Neural cell (in vitro differentiated cells): ENCODE measurements at regions not wholly inside any gene's neighbourhood (a gene's known extent, or its start where the extent isn't known, plus 50 kb on each side); places are given as distances from the start of the nearest gene placed in this dataset.

ENCODE experiments used
- H2AFZ ChIP-seq: fragments of 200-600, 300-800 bp; sonication (generic), shearing (Covaris generic); 2 replicates; pipeline ENCODE4 v1.6.0; 2014; ENCODE audit warnings: low read depth, mild to moderate bottlenecking, antibody characterized with exemption, low read length, moderate library complexity
- H3F3A ChIP-seq: fragments of 200-600 bp; shearing (Covaris generic); 2 replicates; pipeline ENCODE4 v1.6.1; 2016; ENCODE audit warnings: mild to moderate bottlenecking, moderate library complexity, mixed read lengths, antibody characterized with exemption, low read length; ENCODE audit not compliant: insufficient read depth, poor library complexity, severe bottlenecking
- H3K27ac ChIP-seq: fragments of 200-600, 300-800 bp; sonication (generic), shearing (Covaris generic); 2 replicates; pipeline ENCODE4 v1.5.1; 2014; ENCODE audit warnings: mild to moderate bottlenecking, low read length, moderate library complexity
- H3K27me3 ChIP-seq: fragments of 300-800, 200-600 bp; sonication (generic), shearing (Covaris generic); 2 replicates; pipeline ENCODE4 v1.6.0; 2014; ENCODE audit warnings: mild to moderate bottlenecking, low read depth, low read length, moderate library complexity; ENCODE audit not compliant: insufficient read depth
- H3K36me3 ChIP-seq: fragments of 300-800, 200-600 bp; sonication (generic), shearing (Covaris generic); 2 replicates; pipeline ENCODE4 v1.5.1; 2014; ENCODE audit warnings: mild to moderate bottlenecking, antibody characterized with exemption, low read length, moderate library complexity; ENCODE audit not compliant: insufficient read depth
- H3K4me2 ChIP-seq: fragments of 300-800, 200-600 bp; sonication (generic), shearing (Covaris generic); 2 replicates; pipeline ENCODE4 v1.6.0; 2014; ENCODE audit warnings: mild to moderate bottlenecking, low read length
- H3K4me3 ChIP-seq: fragments of 300-800, 200-600 bp; sonication (generic), shearing (Covaris generic); 2 replicates; pipeline ENCODE4 v1.5.1; 2014; ENCODE audit warnings: mild to moderate bottlenecking, low read length, moderate library complexity
- H3K79me2 ChIP-seq: fragments of 200-600 bp; shearing (Covaris generic); replicated peaks from 2 replicates; pipeline ENCODE4 v1.6.0; 2014; ENCODE audit warnings: mild to moderate bottlenecking, low read length, moderate library complexity; ENCODE audit not compliant: insufficient read depth
- H3K9ac ChIP-seq: fragments of 300-800, 200-600 bp; sonication (generic), shearing (Covaris generic); 2 replicates; pipeline ENCODE4 v1.6.1; 2016; ENCODE audit warnings: mild to moderate bottlenecking, low read length, mixed read lengths
- H3K9me2 ChIP-seq: fragments of 200-600 bp; shearing (Covaris generic); 2 replicates; pipeline ENCODE4 v1.6.1; 2016; ENCODE audit warnings: mild to moderate bottlenecking, low read length, mixed read lengths; ENCODE audit not compliant: insufficient read depth
- H3K9me3 ChIP-seq: fragments of 200-600, 300-800 bp; sonication (generic), shearing (Covaris generic); 2 replicates; pipeline ENCODE4 v1.6.1; 2016; ENCODE audit warnings: mild to moderate bottlenecking, mixed run types, low read length, moderate library complexity, mixed read lengths
- H4K20me1 ChIP-seq: fragments of 200-600 bp; shearing (Covaris generic); 2 replicates; pipeline ENCODE4 v1.6.1; 2016; ENCODE audit warnings: mild to moderate bottlenecking, mixed run types; ENCODE audit not compliant: insufficient read depth
- EP300 ChIP-seq: fragments of 450-650 bp; conservative IDR thresholded peaks from 2 replicates; pipeline ENCODE4 v1.6.1; 2014; ENCODE audit warnings: antibody characterized with exemption, mild to moderate bottlenecking, moderate library complexity; ENCODE audit not compliant: poor library complexity, severe bottlenecking
- EZH2 ChIP-seq: fragments of 200-600, 300-800 bp; shearing (Covaris generic), sonication (generic); IDR thresholded peaks from 2 replicates; pipeline ENCODE4 v1.6.1; 2014; ENCODE audit warnings: antibody characterized with exemption, low read length, borderline replicate concordance, mild to moderate bottlenecking; ENCODE audit not compliant: insufficient read depth, poor library complexity, severe bottlenecking
- MXI1 ChIP-seq: fragments of 450-650 bp; conservative IDR thresholded peaks from 2 replicates; pipeline ENCODE4 v1.6.1; 2014; ENCODE audit warnings: antibody characterized with exemption, mild to moderate bottlenecking; ENCODE audit not compliant: poor library complexity, severe bottlenecking
- POLR2AphosphoS5 ChIP-seq: IDR thresholded peaks from 2 replicates; pipeline ENCODE4 v1.6.1; 2012
- RAD21 ChIP-seq: fragments of 450-650 bp; conservative IDR thresholded peaks from 2 replicates; pipeline ENCODE4 v1.6.1; 2014; ENCODE audit warnings: antibody characterized with exemption, mild to moderate bottlenecking, moderate library complexity
- SMC3 ChIP-seq: fragments of 450-650 bp; conservative IDR thresholded peaks from 2 replicates; pipeline ENCODE4 v1.6.1; 2014; ENCODE audit warnings: antibody characterized with exemption, mild to moderate bottlenecking, moderate library complexity; ENCODE audit not compliant: poor library complexity
- TAF1 ChIP-seq: IDR thresholded peaks from 2 replicates; pipeline ENCODE4 v1.6.1; 2012; ENCODE audit warnings: low read depth
- TF ChIP-seq, protein P1 (sequence below): fragments of 450-650 bp; IDR thresholded peaks from 2 replicates; pipeline ENCODE4 v1.5.1; 2014; ENCODE audit warnings: antibody characterized with exemption, mild to moderate bottlenecking, moderate library complexity; ENCODE audit not compliant: poor library complexity, severe bottlenecking
- TF ChIP-seq, protein P2 (sequence below): IDR thresholded peaks from 2 replicates; pipeline ENCODE4 v1.6.1; 2012; ENCODE audit warnings: borderline replicate concordance

DNA sequence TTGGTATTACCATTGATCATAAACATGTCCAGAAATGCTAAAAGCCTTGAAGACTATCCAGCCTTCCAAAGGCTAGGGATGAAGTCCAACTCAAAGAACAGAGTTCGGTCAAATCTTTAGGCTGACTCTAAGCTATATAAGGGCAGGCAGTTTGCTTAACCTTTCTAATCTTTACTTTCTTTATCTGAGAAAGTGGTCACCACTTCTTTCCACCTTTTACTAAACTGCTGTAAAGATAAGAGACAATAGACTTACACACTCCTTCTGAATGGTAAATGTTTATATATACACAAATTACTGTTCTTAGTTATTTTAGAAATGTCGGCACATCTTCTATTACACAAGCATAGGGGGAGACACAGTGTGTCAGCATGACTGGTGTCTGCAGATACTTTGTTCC is 100.4 kb downstream of the NREP start:
- no peak overlapping the region for H3K27ac ChIP-seq
- H2AFZ ChIP-seq, result no peak overlapping the region
- no peaks in the 10 kb centered on the region for H3F3A ChIP-seq
- H3K9me2 ChIP-seq, result no peaks in the 10 kb centered on the region
- H4K20me1 ChIP-seq, result no peaks in the 10 kb centered on the region
- H3K9me3 ChIP-seq, result peaks cover 4% of the 10 kb centered on the region
- H3K27me3 ChIP-seq, result no peaks in the 10 kb centered on the region
- H3K4me3 ChIP-seq, result no peak overlapping the region
- H3K79me2 ChIP-seq, result no peaks in the 10 kb centered on the region
- TF ChIP-seq EP300 (no peak), RAD21 (no peak), POLR2AphosphoS5 (no peak), SMC3 (no peak), TAF1 (no peak), MXI1 (no peak), EZH2 (no peak)
- TF ChIP-seq, protein P1, sequence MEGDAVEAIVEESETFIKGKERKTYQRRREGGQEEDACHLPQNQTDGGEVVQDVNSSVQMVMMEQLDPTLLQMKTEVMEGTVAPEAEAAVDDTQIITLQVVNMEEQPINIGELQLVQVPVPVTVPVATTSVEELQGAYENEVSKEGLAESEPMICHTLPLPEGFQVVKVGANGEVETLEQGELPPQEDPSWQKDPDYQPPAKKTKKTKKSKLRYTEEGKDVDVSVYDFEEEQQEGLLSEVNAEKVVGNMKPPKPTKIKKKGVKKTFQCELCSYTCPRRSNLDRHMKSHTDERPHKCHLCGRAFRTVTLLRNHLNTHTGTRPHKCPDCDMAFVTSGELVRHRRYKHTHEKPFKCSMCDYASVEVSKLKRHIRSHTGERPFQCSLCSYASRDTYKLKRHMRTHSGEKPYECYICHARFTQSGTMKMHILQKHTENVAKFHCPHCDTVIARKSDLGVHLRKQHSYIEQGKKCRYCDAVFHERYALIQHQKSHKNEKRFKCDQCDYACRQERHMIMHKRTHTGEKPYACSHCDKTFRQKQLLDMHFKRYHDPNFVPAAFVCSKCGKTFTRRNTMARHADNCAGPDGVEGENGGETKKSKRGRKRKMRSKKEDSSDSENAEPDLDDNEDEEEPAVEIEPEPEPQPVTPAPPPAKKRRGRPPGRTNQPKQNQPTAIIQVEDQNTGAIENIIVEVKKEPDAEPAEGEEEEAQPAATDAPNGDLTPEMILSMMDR, result no peak
- TF ChIP-seq, protein P2, sequence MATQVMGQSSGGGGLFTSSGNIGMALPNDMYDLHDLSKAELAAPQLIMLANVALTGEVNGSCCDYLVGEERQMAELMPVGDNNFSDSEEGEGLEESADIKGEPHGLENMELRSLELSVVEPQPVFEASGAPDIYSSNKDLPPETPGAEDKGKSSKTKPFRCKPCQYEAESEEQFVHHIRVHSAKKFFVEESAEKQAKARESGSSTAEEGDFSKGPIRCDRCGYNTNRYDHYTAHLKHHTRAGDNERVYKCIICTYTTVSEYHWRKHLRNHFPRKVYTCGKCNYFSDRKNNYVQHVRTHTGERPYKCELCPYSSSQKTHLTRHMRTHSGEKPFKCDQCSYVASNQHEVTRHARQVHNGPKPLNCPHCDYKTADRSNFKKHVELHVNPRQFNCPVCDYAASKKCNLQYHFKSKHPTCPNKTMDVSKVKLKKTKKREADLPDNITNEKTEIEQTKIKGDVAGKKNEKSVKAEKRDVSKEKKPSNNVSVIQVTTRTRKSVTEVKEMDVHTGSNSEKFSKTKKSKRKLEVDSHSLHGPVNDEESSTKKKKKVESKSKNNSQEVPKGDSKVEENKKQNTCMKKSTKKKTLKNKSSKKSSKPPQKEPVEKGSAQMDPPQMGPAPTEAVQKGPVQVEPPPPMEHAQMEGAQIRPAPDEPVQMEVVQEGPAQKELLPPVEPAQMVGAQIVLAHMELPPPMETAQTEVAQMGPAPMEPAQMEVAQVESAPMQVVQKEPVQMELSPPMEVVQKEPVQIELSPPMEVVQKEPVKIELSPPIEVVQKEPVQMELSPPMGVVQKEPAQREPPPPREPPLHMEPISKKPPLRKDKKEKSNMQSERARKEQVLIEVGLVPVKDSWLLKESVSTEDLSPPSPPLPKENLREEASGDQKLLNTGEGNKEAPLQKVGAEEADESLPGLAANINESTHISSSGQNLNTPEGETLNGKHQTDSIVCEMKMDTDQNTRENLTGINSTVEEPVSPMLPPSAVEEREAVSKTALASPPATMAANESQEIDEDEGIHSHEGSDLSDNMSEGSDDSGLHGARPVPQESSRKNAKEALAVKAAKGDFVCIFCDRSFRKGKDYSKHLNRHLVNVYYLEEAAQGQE, result no peak
- no peak overlapping the region for H3K9ac ChIP-seq
- no peak overlapping the region for H3K4me2 ChIP-seq
- H3K36me3 ChIP-seq, result no peaks in the 10 kb centered on the region

DNA sequence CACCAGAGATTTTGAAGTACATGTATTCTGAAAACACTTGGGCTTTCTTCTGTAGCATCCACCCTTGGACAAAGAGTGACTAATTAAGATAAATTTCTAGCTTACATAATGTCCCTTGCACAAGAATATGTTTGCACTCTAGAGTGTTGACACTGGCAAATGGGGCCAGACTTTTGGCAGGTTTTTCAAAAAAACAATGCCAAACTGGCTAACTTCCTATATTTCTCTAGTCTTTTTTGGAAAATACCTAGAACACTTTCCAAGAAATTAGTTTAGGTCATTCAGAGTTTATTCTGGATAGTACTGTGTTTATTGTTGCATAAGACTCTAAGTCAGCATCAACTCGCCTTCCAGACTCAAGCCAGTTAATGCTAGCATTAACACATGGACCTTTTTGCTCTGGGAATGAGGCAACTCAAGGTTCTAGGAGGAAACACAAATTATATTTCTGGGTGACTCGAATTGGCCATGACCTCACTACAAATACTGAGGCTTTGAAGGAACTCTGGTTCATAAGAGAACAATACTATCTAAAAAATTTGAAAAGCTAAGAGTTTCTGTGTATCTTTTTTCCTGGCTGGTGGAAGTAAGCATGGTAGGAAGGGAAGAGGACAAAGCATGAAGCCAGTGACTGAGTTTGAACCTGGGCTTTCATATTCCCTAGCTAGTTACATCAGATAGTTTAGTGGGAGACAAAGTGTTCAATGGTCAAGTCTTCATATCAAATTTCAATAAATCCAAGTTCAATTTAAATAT is 101.6 kb downstream of the NREP start:
- H3K79me2 ChIP-seq, result no peaks in the 10 kb centered on the region
- no peaks in the 10 kb centered on the region for H3K36me3 ChIP-seq
- H3K27me3 ChIP-seq, result no peaks in the 10 kb centered on the region
- H3K9ac ChIP-seq, result no peak overlapping the region
- H3K9me2 ChIP-seq, result no peaks in the 10 kb centered on the region
- no peaks in the 10 kb centered on the region for H3F3A ChIP-seq
- H3K4me3 ChIP-seq, result no peak overlapping the region
- H2AFZ ChIP-seq, result no peak overlapping the region
- H3K4me2 ChIP-seq, result no peak overlapping the region
- no peak overlapping the region for H3K27ac ChIP-seq
- TF ChIP-seq EP300, result no peak
- TF ChIP-seq, protein P1, result no peak
- TF ChIP-seq MXI1, result no peak
- TF ChIP-seq SMC3, result no peak
- TF ChIP-seq, protein P2, result no peak
- no peak for TF ChIP-seq TAF1
- TF ChIP-seq POLR2AphosphoS5, result no peak
- no peak for TF ChIP-seq EZH2
- no peak for TF ChIP-seq RAD21
- H3K9me3 ChIP-seq, result no peaks in the 10 kb centered on the region
- H4K20me1 ChIP-seq, result no peaks in the 10 kb centered on the region
